NB4 (cell line): ENCODE measurements at regions not wholly inside any gene's neighbourhood (a gene's known extent, or its start where the extent isn't known, plus 50 kb on each side); places are given as distances from the start of the nearest gene placed in this dataset.
"Not testable (repeated sequence)": the region's sequence is repeated elsewhere in the genome, so short reads cannot be mapped to it uniquely, and the experiment has no call there.

Experiments used
- DNase-seq: peaks from one replicate; pipeline ENCODE4 v3.0.0; 2010; ENCODE audit warnings: low read depth
- H3K4me3 ChIP-seq: one replicate; pipeline ENCODE4 v1.5.1; 2011; ENCODE audit warnings: mild to moderate bottlenecking, low read depth, low read length, moderate library complexity
- MYC ChIP-seq: IDR thresholded peaks from 2 replicates; pipeline ENCODE4 v1.6.1; 2011; ENCODE audit warnings: low read depth, low read length
- POLR2A ChIP-seq: IDR thresholded peaks from 2 replicates; pipeline ENCODE4 v1.6.1; 2011; ENCODE audit warnings: mild to moderate bottlenecking; ENCODE audit not compliant: insufficient read length; ENCODE audit errors: extremely low read depth
- TF ChIP-seq, protein P1 (sequence below): IDR thresholded peaks from 2 replicates; pipeline ENCODE4 v1.6.1; 2011; ENCODE audit warnings: low read depth, low read length
- TF ChIP-seq, protein P2 (sequence below): IDR thresholded peaks from one replicate; pipeline ENCODE4 v1.5.1; 2012; ENCODE audit warnings: low read depth, low read length

DNA sequence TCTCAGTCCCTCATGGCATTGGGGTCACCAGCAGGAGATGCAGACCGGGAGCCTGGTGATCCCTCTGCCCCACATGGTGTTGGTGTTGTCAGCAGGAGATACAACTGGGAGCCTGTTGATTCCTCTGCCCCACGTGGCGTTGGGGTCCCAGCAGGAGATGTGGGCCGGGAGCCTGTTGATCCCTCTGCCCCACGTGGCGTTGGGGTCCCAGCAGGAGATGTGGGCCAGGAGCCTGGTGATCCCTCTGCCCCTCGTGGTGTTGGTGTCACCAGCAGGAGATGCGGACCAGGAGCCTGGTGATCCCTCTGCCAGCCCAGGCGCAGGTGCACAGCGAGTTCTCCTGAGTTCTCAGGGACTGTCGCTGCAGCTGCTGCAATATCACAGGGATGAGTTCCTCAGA lies 229.6 kb upstream of the C1orf174 start:
- no peak overlapping the region for H3K4me3 ChIP-seq
- DNase-seq = no peak
- TF ChIP-seq, protein P1, sequence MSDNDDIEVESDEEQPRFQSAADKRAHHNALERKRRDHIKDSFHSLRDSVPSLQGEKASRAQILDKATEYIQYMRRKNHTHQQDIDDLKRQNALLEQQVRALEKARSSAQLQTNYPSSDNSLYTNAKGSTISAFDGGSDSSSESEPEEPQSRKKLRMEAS = no peak

DNA sequence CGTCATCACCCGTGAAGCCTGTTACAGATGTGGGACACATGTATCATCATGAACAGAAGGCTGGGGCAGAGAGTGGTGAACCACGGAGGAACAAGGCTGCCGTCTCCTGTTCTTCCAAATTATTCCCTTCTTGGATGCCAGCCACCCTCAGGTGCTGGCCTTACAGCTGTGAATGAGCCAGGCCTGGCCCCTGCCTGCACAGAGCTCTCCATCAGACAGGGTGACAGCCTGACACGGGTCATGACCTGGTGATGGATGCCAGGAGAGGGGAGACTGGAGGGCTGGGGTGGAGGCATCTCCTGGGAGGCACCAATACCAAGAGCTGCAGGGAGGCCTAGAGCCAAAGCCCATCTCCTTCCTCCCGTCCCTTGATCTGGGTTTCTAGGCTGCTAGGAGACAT lies 230.0 kb upstream of the C1orf174 start:
- DNase-seq = no peak
- TF ChIP-seq POLR2A (no peak), MYC (no peak)
- TF ChIP-seq, protein P1 = no peak
- TF ChIP-seq, protein P2, sequence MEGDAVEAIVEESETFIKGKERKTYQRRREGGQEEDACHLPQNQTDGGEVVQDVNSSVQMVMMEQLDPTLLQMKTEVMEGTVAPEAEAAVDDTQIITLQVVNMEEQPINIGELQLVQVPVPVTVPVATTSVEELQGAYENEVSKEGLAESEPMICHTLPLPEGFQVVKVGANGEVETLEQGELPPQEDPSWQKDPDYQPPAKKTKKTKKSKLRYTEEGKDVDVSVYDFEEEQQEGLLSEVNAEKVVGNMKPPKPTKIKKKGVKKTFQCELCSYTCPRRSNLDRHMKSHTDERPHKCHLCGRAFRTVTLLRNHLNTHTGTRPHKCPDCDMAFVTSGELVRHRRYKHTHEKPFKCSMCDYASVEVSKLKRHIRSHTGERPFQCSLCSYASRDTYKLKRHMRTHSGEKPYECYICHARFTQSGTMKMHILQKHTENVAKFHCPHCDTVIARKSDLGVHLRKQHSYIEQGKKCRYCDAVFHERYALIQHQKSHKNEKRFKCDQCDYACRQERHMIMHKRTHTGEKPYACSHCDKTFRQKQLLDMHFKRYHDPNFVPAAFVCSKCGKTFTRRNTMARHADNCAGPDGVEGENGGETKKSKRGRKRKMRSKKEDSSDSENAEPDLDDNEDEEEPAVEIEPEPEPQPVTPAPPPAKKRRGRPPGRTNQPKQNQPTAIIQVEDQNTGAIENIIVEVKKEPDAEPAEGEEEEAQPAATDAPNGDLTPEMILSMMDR = no peak
- no peak overlapping the region for H3K4me3 ChIP-seq

DNA sequence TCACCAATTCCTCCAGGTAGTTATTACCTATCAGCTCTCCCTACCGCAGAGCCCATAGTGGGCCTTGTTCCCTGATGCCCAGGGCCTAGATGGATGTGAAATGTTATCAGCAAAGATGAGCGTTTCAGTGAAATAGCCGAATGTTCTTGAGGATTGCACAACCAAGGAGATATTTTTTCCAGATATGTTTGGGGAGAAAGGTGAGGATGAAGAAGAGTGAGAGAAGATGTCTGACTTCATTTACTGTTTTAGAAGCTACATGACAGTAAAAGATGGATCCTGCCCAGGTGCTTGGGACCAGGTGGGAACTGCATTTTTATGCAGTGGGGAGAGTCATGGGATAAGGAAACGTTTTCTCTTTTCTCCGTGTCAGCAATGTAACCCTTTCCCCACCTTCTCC lies 231.7 kb upstream of the C1orf174 start:
- TF ChIP-seq, protein P1 = no peak
- TF ChIP-seq POLR2A (no peak), MYC (no peak)
- TF ChIP-seq, protein P2 = no peak
- no peak overlapping the region for H3K4me3 ChIP-seq
- no peak for DNase-seq

DNA sequence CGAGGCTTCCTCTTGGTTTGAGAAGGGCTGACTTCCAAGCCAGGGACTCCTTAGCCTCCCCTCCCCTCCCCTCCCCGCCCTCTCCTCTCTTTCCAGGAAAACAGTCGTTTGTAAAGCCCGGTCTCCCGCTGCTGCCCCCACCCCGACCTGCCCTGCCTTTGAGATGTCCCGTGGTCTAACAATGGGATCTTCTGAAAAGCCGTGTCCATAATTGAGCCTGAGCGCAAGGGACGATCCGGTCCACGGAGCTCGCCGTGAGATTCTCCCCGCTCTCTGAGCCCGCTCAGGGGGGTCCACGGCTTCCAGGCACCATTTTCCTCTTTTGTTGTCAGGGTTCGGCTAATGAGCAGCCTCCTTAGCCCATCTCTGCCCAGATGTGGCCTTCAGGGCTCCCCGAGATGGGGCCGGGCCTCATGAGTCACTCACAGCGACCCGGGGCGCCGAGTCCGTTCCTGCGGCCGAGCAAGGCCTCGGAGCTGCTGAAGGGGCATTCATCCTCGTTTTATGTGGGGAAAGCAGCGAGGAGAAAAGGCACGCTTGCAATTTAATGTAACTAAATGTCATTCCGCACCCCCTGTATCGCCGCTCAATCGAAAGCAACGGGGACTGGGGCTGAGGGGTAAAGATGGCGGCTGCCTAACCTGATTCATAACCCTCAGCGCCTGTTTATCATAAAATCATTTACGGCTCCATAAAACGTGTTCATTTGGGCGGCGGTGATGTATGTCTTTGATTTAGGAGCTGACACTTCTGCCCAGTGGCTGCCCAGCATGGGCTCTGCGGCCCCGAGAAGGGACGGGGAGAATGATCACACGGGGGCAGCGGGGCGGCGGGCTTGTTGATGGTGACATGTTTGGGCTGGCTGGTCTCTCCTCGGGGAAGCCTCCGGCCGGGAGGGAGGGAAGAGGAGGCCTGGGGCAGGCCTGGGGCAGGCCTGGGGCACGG lies 232.6 kb upstream of the C1orf174 start:
- DNase-seq = no peak
- no peak overlapping the region for H3K4me3 ChIP-seq
- TF ChIP-seq POLR2A = no peak
- TF ChIP-seq, protein P2 = no peak
- TF ChIP-seq, protein P1 = no peak
- no peak for TF ChIP-seq MYC

DNA sequence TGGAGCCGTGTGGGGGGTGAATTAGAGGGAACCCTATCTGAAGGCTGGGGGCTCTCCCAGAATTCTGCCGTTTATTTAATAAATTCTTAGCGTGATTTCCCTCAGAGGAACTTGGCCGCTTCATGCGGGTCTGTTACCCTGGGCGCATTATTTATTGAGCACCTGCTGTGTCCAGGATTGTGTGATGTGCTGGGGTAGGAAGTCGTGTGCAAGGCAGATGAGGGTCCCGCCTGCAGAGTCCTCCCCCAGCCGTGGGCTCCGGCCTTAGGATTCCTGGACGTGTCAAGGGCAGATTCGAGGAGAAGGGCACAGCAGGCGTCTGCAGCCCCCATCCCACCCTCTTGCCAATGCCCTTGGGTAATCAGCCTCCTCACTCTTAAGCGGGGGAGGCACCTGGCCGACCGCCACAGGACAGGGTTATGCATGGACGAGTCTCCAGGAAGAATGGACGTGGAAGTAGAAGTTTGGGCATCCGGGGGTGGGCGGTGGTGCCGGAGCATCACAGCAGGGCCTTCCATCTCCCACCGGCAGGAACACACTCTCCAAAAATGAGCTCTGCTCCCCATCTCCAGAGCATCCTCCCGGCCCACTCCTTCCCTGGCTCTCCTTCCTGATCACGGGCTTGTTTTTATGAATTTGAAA lies 233.3 kb upstream of the C1orf174 start:
- TF ChIP-seq, protein P1 = no peak
- TF ChIP-seq, protein P2 = no peak
- TF ChIP-seq MYC (no peak), POLR2A (no peak)
- H3K4me3 ChIP-seq = no peak overlapping the region
- no peak for DNase-seq

DNA sequence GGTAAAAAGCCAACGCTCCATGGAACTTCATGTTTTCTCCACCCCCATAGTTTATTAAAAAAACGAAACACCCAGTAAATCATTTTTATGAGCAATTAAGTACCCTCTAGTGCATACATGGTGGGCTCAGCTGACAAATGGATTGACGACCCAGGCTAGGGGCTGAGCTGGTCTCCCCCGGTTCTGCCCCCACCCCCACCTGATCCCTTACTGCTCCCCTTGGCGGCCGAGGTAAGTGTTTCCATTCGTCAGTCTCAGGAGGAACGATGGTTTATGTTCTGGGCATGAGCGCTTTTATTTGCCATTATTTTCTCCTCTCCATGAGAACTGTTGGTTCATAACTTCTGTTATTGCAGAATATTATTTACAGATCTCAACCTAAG lies 233.9 kb upstream of the C1orf174 start:
- H3K4me3 ChIP-seq = no peak overlapping the region
- TF ChIP-seq, protein P1 = no peak
- TF ChIP-seq POLR2A = no peak
- TF ChIP-seq, protein P2 = no peak
- TF ChIP-seq MYC = no peak
- DNase-seq = no peak

DNA sequence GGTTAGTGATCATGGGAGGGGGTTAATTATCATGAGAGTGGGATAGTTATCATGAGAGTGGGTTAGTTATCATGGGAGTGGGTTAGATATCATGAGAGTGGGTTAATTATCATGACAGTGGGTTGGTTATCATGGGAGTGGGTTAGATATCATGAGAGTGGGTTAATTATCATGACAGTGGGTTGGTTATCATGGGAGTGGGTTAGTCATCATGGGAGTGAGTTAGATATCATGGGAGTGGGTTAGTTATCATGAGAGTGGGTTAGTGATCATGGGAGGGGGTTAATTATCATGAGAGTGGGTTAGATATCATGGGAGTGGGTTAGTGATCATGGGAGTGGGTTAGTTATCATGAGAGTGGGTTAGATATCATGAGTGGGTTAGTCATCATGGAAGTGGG lies 235.8 kb upstream of the C1orf174 start:
- DNase-seq, H3K4me3 ChIP-seq: not testable (repeated sequence)
